BJ (cell line): ENCODE measurements at regions not wholly inside any gene's neighbourhood (a gene's known extent, or its start where the extent isn't known, plus 50 kb on each side); places are given as distances from the start of the nearest gene placed in this dataset.

Experiments used
- CTCF ChIA-PET: fragments of 350-600 bp; formaldehyde crosslinking; extraction: SDS; loops from one replicate; lab custom pipeline; 2021; ENCODE audit warnings: antibody characterized with exemption, inconsistent platforms; lab: Yijun Ruan, JAX
- POLR2A ChIA-PET: fragments of 300-600 bp; sonication (Branson Sonifier 250); formaldehyde crosslinking; extraction: SDS; loops from one replicate; lab custom pipeline; 2021; ENCODE audit warnings: antibody characterized with exemption; lab: Charles Lee
- DNase-seq: peaks from one replicate; pipeline ENCODE4 v3.0.0-alpha.2; 2011; ENCODE audit warnings: low read depth
- H3K27me3 ChIP-seq: 2 replicates; pipeline ENCODE4 v1.6.0; 2011; ENCODE audit warnings: low read length; ENCODE audit not compliant: control insufficient read depth, insufficient read depth
- H3K36me3 ChIP-seq: 2 replicates; pipeline ENCODE4 v1.5.1; 2011; ENCODE audit warnings: low read length; ENCODE audit not compliant: control insufficient read depth, insufficient read depth
- H3K4me3 ChIP-seq: 2 replicates; pipeline ENCODE4 v1.5.1; 2011; ENCODE audit warnings: low read depth, mild to moderate bottlenecking, control low read depth, low read length
- TF ChIP-seq, protein P1 (sequence below): IDR thresholded peaks from 2 replicates; pipeline ENCODE4 v1.5.1; 2011; ENCODE audit warnings: low read depth, mild to moderate bottlenecking, control low read depth, inconsistent platforms, low read length, moderate library complexity; ENCODE audit not compliant: insufficient read depth

DNA sequence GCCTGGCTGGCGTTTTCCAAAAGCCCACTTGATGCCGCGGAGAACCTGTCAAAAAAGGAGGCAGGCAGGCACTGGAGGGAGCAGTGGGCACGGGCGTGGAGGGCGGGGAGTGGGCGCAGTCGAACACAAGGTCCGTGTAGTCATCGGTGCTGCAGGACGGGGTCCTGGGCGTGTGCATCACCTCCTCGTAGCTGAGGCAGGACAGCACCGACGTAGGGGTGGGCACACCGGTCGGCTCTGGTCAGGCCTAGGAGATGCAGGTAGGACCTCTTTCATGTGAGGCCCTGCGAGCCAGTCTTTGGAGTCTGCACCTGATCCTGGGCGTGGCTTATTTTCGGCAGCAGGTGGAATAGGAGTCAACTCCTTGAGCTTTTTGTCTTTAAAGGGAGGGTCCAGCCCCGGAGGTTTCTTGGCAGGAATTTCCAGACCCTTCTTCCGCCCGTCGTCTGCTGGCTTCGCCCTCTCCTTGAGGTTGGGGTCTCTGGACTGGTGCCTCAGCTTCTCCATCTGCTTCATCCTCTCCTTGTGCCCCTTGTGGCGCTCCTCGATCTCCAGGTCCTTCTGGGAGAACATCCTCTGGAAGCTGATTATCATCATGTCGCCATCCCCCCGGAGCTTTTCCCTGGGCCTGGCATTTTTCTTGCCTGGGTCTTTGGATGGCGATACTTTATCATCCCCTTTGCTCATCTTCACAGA, 892.5 kb upstream of the LRRTM1 start:
- no peaks in the 10 kb centered on the region for H3K27me3 ChIP-seq
- no peak overlapping the region for H3K4me3 ChIP-seq
- ChIA-PET CTCF (no interaction called here), POLR2A (no interaction called here)
- DNase-seq = no peak
- TF ChIP-seq, protein P1, sequence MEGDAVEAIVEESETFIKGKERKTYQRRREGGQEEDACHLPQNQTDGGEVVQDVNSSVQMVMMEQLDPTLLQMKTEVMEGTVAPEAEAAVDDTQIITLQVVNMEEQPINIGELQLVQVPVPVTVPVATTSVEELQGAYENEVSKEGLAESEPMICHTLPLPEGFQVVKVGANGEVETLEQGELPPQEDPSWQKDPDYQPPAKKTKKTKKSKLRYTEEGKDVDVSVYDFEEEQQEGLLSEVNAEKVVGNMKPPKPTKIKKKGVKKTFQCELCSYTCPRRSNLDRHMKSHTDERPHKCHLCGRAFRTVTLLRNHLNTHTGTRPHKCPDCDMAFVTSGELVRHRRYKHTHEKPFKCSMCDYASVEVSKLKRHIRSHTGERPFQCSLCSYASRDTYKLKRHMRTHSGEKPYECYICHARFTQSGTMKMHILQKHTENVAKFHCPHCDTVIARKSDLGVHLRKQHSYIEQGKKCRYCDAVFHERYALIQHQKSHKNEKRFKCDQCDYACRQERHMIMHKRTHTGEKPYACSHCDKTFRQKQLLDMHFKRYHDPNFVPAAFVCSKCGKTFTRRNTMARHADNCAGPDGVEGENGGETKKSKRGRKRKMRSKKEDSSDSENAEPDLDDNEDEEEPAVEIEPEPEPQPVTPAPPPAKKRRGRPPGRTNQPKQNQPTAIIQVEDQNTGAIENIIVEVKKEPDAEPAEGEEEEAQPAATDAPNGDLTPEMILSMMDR = no peak
- no peaks in the 10 kb centered on the region for H3K36me3 ChIP-seq

DNA sequence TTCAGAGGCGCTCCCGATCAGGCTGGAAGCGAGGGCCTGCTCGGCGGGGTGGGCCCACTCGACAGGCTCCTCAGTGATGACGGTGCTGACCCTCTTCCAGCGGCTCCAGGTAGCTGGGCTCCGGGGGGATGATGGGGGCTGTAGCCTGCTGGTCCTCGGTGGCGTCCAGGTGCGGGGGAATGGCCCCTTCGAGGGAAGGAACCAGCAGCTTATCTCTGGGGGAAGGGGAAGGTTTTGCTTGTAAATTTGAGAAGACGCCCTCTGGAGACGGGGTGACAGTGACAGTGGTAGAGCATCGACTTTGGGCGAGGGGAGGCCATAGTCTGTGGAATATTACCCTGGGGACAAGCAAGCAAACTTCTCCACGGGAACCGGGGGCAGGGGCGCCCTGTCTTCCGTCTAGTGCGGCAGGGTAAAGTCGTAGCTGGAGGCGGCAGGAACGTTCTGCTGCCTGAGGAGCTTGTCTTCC, 891.9 kb upstream of the LRRTM1 start:
- Histone ChIP-seq H3K4me3 (no peak overlapping the region), H3K27me3 (no peaks in the 10 kb centered on the region), H3K36me3 (no peaks in the 10 kb centered on the region)
- POLR2A ChIA-PET = no interaction called here
- CTCF ChIA-PET = no interaction called here
- no peak for DNase-seq
- TF ChIP-seq, protein P1 = no peak

DNA sequence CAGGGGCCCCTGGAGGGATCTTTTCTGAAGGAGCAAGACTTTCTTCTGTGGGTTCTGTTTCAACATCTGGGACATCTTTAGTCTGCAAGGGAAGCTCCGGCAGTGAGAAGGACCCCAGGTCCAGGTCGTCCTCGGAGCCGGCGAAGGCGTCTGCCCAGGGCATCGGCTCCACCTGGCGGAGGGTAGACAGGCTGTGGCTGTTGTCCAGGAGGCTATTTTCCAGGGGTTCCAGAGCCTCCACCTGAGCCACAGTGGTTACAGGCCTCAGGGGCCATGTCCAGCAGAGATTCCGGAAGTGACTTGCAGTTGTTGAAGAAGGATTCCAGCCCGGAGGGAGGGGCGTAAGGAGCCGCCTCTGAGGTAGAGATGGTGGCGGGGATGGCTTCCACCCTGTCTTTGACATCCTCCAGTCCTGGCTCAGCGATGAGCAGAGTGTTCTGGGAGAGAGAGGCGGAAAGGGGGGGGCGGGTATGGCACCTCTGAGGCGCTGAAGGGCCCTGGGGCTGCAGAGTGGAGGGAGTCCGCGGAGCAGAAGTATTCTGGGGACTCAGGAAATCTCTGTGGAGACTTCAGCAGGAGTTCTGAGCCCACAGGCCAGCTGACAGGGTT, 891.3 kb upstream of the LRRTM1 start:
- Histone ChIP-seq H3K36me3 (no peaks in the 10 kb centered on the region), H3K4me3 (no peak overlapping the region), H3K27me3 (no peaks in the 10 kb centered on the region)
- CTCF ChIA-PET = no interaction called here
- no peak for DNase-seq
- POLR2A ChIA-PET = no interaction called here
- TF ChIP-seq, protein P1 = no peak

DNA sequence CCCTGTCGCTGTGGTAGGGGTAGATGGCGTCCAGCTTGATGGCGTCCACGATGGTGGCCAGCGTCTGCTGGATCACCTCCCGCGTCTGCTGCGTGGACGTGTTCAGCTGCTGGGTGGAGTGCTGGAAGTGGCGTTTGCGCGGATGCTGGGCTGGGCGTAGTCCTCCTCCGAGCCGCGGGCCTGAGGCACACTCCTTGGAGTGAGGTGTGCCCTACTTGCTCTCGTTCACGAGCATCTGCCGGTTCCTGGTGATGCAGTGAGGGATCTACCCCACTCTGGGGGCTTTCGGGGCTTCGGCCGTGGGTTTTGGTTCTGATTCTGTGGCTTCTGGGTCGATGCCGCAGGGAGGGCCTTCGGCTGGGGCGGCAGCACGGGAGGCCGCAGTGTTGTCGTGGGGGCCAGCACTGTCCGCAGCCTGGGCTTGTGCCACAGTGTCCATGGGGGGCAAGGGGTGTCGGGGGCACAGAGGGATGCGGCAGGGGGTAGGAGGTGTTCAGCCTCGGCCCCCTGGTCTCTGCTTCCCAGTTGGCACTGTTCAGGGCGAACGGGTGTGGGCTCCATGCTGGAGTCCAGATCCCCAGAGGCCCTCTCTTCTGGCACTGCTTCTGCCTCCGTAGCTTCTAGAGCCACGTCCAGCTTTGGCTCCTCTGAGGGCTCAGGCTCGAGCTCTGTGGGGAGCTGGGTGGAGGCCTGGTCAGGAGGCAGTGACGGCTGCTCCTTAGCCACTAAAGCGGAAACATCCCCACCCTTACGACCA, 890.6 kb upstream of the LRRTM1 start:
- ChIA-PET POLR2A (no interaction called here), CTCF (no interaction called here)
- TF ChIP-seq, protein P1 = no peak
- Histone ChIP-seq H3K4me3 (no peak overlapping the region), H3K27me3 (no peaks in the 10 kb centered on the region), H3K36me3 (no peaks in the 10 kb centered on the region)
- DNase-seq = no peak

DNA sequence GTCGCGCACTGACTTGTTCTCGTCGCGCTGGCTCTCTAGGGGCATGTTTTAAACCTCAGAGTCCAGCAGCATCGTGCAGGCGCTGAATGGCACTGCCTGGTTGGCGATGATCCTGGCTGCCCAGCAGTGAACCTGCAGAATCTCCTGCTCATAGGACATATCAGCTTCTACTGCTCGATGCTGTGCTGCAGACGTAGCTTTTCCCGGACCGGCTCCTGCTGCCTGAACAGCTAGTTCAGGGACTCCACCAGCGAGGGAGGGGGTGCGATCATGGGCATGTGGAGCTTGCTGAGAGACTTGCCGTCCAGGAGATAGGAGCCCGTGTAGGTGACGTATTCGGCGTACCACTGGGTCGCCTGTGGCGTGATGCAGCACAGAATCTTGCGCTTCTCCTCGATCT, 890.0 kb upstream of the LRRTM1 start:
- CTCF ChIA-PET = no interaction called here
- Histone ChIP-seq H3K4me3 (no peak overlapping the region), H3K27me3 (no peaks in the 10 kb centered on the region), H3K36me3 (no peaks in the 10 kb centered on the region)
- POLR2A ChIA-PET = no interaction called here
- no peak for DNase-seq
- TF ChIP-seq, protein P1 = no peak
